ENCODE measurements at regions not wholly inside any gene's neighbourhood (a gene's known extent, or its start where the extent isn't known, plus 50 kb on each side); places are given as distances from the start of the nearest gene placed in this dataset.

DNA sequence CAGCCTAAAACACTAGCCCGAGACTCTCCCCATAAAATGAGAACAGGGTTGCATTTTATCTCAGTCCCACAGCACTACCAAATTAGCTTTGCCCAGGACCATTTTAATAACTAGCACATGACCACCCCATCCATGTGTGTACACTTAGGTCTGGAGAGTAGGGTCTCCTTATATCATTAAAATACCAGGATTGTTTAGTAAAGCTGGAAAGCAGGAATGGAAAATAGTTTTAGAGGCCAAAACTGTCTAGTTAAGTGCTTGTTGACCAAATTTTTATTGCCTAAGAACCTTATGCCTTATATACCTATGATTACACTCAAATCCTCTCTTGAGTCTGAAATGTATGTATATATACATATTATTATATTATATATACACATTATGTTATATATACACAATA is 608.4 kb downstream of the HDGFL1 start:
- no peak for DNase-seq

DNA sequence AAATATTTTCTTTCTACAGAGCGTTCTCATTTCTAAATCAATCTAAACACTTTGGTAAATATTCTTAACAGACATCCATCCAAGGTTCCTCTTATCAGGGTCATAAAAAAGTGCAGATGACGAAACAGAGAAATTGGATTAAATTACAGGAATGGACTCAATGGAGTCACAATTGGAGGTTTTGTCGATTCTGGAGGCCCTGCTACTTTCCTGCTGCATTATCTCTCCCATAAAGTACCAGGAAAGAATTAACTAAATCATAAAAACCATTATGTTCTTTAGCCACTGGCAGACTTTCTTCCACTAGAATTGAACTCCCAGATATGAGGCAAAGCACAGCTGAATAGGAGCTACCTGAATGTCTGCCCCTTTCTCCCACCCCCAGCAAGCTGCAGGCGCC is 610.6 kb downstream of the HDGFL1 start:
- no peak for DNase-seq

DNA sequence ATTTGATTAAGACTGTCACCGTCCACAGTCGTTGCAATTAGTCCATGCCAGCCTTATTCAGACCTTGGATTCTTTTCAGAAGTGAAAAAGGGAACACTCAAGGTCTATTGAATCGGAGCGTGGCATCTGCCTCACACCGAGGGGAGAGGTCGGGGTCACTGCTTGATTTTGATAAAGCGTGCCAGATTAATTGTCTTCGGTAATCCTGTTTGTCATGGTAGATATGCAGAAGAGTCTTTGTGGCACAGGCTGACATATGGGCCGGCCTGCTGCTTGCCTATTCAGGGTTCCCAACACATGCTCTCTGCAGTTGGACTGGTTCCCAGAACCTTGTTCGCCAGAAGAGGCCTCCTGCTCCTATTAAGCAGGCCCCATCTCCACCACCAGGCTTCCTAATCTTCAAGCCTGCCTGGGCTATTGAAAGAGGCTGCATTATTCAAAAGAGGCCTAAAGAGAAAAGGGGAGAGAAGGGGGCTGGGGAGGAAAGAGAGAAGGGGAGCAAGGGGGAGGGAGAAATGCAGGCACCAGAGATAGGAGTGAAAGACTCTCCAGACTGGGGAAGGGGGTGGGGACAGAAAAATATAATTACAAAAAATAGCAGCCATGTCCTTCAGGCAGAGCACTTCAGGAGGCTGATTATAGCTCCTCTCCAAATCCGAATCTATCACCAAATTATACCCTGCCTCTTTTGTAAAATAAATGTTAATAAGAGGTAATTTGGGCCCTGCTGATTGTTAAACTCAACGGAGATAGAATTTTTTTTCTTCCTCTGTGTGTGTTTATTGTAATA is 611.3 kb downstream of the HDGFL1 start:
- no peak for DNase-seq

DNA sequence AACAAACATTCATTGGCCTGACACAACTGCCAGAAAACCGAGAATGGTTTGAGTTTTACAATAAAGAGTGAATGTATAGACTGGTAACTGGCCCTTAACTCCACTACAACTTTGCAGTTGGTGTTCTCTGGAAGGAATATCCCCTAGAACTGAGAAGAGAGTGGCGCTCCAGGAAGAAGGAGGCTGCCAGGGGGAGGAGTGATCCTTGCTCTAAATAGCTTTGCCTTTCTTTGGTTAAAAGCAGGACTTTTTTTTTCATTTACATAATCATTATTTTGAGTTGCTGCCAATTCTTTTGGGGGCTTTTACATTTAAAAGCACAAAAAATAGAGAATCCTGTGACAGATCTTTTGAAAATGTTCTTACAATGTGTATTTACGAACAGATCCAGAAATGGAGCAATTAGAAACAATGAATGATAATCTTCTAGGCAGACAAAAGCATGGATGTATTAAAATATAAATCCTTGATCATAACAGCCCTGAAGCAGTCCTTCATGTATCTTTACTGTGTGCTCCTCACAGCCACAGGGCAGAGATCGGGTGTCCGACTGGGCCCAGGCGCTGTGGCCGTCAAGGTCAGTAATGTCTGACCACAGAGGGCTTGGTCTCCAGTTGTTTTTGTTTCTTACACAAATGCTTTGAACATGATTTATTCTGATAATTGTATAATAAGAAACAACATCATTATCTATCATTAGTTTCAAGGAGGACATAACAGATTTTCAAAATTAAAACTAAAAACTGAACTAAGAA is 612.2 kb downstream of the HDGFL1 start:
- no peak for DNase-seq

DNA sequence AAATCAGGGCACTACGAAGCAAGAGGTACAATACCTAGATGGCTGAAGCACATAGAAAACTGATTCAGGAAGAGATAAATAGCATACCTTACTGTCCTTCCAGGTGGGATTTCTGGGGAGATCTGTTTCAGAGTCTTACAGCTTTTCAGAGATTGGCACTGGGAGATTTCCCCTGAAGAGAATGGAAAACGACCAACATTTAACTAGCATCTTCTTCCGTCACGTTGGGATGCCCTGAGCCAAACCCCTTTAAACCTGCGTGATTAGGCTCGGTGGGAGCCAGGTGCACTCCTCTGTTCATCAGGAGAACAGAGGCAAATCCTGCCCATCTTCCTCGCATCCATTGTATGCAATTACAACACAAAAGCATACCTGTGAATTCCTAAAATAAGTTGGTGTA is 614.5 kb downstream of the HDGFL1 start:
- DNase-seq, result no peak

DNA sequence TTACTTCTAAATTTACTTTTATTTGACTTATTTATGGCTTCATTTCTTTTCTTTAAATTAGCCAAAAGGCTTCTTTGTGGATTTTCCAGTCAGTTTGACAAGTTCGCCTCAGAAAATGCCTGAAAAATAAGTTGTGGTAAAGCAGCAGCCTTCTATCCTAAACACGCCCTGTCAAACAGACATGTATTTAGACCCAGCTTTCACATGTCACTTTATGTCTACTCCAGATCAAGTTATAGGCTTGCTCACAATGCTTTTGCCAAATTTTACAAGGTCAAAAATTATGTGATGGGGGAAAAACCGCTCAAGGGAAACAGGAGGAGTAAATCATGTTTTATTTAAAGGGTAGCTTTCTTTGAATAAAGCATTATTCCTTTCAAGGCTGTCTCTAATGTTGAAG is 615.0 kb downstream of the HDGFL1 start:
- no peak for DNase-seq

DNA sequence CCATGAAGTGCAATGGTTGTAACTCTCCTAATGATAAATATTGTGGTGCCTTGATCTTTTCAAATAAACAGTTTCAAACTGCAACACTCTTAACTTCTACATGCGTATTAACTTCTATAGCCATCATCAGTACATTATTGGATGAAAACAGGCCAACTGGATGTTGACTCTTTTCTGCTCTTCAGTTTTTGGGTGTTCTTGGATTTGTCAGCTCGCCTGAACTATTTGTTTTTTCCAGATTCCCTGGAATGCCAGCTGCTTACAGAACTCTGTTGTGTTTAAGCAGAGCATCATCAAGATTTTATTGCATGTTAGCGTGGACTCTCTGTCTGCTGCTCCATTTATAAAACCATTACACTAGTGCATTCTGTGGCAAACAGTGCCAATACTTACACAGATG is 626.1 kb downstream of the HDGFL1 start:
- DNase-seq, result no peak

DNA sequence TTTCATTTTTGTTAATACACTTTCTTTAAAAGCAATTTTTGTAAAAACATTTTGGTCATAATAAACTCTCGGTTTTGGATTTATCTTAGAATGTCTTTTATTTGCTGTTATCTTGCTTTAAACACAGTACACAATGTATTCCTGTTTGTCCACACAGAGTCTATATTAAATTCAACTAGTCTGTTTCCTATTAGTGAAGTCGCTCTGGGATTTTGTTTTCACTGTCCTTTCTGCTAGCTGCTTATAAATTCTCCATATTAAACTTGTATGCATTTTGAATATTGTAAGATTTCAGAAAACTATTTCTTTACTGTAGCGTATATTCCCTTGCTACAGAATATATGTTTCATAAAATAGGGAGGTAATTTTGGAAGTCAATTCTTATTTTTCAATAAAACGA is 630.2 kb downstream of the HDGFL1 start:
- DNase-seq, result no peak

DNA sequence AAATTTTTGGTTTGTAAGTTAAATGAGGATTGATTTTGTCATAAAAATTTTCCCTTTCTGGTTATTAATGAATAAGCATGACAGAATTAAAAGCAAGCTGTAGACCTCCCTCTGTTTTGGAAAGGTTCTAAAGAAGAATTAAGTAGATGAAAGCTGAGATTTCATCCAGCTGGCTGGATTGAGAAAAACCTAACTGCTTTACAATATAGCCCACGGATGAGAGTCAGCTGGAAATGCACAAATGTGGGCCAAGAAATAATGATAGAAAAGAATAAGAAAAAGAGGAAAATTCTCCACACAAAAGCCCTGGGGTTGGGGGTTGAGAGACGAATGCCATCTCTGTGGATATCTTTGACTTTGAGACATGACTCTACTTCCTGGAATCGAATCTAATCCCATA is 631.6 kb downstream of the HDGFL1 start:
- no peak for DNase-seq

DNA sequence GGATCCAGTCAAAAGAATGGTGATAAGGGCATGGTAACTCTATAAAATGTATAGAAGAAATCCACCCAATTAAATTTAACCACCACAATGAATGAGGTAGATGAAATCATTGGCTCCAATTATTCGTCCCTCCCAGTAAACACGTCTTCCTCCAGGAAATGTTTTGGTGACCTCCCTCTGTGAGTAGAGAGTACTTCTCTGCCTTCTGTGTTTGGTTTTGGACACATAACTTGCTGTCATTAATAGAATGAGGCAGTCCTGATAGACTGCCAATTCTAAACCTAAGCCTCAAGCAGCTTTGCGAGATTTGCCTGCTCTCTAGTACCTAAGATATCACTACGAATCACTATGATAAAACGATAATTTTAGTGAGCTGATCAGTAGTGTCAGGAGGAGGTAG is 632.8 kb downstream of the HDGFL1 start:
- DNase-seq, result no peak

DNA sequence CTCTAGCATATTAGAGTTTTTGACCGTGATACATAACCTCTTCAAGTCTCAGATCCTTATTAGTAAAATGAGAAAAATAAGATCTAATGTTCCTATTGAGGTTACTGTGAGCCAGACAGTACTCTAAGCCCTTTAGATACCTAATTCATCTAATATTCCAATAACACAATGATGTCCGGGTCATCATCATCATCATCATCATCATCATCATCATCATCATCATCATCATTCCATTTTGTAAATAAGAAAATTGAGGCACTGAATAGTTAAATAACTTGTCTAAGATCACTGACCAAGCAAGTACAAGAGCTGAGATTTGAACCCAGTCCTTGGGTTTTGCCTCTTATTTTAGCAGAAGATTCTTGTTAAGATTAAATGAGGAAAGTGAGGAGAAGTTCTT is 643.0 kb downstream of the HDGFL1 start:
- no peak for DNase-seq

DNA sequence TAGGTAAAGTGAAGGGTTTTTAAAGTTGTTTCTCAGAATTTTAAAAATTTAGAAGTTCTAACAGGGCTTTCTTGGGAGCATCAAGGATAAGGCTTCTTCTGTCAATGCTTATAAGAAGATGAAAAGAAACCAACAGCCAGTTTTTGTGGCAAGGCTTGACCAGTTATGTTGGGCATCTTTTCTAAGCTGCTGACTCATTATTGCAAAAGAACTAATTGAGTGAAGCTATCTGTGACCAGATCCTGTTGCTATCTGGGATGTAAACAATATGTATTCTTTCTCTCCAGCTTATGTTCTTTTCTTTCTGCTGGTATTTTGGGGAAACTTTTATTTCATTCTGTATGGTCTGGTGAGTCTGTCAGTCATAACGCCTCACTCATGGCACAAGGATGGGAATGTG is 643.8 kb downstream of the HDGFL1 start:
- no peak for DNase-seq

DNA sequence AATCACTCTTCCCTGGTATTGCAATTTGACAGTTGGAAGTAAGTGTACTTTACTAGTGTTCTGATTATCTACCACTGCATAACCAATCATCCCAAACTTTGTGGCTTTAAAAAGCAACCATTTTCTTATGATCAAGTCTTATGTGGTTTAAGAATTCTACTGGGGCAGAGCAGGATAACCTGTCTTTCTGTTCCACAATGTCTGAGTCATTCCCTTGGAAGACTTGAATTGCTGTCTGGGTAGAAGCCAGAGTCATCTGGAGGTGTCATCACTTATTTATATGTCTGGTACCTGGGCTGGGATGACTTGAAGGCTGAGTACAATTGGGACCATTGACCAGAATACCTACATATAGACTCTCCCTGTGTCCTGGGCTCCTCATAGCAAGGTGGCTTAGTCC is 644.3 kb downstream of the HDGFL1 start:
- DNase-seq, result no peak

DNA sequence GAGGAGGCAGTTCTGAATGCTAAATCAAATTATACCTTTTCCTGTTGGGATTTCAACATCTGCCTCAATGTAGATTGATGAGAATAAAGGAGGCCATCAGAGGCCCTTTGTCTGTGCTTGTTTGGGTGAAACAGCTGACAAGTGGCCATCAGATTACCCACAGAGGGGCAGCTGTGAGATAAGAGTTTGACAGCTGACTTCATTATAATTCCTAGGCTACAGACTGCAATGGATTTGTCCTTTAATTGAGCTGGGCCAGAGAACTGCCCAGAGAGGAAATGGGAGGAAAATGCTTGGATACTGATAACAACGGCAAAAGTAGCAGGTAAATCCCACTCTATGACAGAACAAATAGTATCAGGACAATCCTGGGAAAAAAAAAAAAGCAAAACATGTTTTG is 649.4 kb downstream of the HDGFL1 start:
- DNase-seq, result no peak

DNA sequence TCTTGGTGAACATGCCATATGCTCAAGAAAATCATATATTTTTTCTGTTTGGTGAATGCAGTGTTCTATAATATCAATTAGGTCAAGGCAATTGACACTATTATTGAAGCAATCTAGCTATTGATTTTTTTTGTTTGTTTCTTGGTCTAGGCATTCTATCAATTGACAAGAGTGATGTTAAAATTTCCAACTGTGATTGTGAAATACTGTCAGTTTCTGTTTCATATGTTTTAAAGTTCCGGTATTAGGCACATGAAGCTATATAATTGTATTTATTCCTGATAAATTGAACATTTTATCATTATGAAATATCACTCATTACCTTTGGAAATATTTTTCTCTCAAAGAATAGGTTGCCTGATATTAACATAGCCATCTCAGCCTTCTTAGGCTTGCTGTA is 653.4 kb downstream of the HDGFL1 start:
- DNase-seq, result no peak

DNA sequence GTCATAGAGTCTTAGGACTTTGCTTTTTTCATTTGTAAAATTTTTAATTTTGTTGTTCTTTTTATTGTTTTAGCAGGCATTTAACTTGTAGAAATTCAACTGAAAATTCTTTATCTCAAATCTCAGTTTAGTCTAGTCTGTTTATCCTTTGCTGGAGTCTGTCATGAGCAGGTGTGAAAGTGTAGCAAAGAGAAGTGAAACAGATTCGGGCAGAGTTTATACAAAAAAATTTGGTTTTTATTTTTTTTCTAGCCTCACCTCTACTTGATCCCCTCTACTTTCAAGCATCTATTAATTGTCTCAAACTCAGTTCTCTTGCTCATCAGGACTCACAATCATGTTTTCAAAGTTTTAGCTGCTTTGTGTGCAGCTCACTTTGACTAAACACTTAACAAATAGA is 655.2 kb downstream of the HDGFL1 start:
- DNase-seq, result no peak

DNA sequence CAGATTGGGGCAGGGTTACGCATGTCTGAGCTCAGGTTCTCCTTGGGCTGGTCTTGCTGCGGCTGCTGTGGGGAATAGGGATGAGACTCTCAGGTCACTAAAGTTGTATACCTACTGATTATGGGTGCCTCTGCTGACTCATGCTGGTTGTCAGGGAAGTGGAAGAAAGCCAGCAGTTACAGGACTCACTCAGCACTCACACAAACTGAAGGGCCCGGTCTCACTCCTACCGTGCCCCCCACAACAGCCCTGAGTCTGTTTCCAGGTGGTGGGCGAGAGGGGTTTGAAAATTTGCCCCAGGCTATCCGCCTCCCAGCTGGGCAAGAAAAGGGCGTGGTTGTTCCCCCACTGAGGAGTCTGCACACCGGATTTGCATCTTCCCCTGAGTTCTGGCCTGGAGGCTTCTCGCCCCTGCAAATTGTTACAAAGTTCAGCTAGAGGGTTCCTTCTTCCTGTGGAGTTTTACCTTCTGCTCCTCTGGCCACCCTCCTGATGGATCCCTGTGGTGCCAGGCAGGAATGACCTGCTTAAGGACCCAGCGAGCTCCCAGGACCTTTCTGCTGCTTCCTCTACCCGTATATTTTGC is 659.2 kb downstream of the HDGFL1 start:
- no peak for DNase-seq

DNA sequence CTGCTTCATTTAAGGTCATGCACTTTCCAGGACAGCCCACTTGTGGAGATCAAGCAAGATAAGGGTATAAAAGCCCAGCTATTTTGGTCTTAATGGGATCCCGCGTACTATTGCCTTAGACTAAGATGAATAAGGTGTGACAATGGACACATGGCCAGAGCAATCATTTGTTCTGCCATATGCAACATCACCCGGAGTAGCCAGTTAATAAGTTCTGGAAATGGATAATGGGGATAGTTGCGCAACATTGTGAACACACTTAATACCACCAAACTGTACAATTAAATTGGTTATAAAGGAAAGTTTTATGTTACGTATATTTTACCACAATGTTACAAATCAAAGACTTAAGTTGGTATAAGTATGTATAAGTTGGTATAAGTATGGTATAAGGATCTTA is 674.5 kb downstream of the HDGFL1 start:
- no peak for DNase-seq

DNA sequence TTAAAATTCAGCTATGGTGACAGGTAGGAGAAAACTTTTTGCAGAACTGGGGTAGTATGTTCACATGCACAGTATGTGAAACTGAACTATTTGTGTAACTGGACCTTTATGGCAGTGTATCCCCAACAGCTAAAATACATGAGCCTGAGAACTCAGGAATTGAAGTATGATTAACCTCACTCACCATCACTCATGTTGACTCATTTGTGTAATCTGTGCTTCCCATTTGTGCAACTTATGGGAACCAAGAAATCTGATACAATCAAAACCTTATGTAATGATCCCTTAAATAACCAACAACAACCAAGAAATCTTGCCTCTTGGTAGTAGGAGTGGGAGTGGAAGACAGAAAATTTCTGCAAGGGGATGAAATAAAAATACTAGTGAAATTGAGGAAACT is 674.9 kb downstream of the HDGFL1 start:
- DNase-seq, result no peak

DNA sequence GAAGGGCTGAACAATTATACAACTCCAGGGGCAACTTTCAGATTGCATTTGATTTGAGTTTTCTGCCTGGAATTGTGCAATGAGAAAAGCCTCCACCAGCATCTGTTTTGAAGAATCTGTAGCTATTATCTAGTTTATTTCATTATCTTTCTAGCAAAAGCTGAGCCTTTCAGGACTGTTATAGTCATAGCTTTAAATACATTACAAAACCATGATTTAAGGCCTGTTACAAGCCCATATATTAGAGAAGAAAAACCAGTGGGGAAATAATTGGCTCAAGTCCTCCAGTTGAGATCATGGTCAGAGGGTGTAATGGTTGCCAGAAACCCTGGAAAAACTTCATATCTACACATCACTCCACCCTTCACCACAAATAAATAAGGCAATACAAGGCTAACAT is 676.2 kb downstream of the HDGFL1 start:
- DNase-seq, result no peak

DNA sequence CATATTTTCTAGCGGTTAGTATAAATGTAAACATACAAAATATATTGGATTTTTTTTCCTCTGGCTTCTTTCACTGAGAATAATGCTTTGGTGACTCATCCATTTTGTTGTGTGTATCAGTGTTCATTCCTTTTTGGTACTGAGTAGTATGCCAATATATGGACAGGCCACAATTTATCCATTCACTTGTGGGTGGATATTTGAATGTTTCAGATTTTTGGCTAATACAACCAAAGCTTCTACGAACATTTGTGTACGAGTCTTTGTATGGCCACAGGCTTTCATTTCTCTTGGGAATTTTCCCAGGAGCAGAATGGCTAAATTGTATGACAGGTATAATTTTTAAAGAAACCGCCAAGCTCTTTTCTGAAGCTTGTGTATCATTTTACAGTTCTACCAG is 677.5 kb downstream of the HDGFL1 start:
- no peak for DNase-seq

DNA sequence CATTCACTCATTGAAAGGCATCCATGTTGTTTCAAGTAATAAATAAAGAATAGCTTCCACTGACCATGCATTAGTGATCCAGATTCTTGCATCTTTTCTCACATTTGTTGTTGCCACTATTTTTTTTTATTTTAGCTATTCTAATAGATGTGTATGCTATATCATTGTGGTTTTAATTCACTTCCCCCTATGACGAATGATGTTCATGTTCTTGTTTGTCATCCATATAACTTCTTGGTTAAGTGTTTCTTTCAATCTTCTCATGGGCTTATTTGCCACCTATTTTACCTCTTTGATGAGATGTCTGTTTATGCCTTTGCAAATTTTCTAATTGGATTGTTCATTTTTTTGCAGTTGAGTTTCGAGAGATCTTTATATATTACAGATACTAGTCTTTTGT is 681.2 kb downstream of the HDGFL1 start:
- no peak for DNase-seq

DNA sequence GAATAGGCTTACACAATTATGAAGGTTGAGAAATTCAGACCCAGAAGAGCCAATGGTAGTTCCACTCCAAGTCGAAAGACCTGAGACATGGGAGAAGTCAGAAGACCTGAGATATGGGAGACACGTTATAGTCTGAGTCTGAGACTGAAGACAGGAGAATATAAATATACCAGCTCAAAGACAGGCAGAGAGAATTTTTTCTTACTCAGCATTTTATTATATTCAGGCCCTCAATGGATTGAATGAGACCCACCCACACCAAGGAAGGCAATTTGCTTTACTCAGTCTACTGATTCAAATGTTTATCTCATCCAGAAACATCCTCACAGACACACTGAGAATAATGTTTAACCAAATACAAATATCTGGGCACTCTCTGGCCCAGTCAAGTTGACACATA is 693.5 kb downstream of the HDGFL1 start:
- DNase-seq, result no peak

DNA sequence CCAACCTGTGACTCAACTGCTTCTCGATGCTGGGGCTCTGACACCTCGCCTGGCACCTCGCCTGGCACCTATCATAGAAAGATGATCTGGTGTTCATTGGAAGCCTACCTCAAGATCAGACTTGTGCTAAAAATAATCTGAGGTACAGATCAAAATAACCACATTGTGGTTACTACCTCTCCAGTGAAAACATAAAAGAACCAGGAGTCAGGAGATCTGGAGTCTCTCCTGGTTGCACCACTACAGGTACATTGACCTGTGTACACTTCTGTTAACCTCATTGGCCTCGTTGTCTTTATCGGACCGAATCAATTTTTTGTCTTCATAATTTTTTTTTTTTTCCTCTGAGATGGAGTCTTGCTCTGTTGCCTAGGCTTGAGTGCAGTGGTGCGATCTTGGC is 695.9 kb downstream of the HDGFL1 start:
- no peak for DNase-seq

Measured in suppressor macrophage treated with lipopolysaccharide for 4 hours (primary cell).